C1 segment of cervical spinal cord (tissue), 14 donors: ENCODE measurements at regions not wholly inside any gene's neighbourhood (a gene's known extent, or its start where the extent isn't known, plus 50 kb on each side); places are given as distances from the start of the nearest gene placed in this dataset.
"Not testable (repeated sequence)": the region's sequence is repeated elsewhere in the genome, so short reads cannot be mapped to it uniquely, and the experiment has no call there.

Source experiments
- DNase-seq, 14 donors: peaks; one replicate each; lab custom pipeline; 2025; lab: John Stamatoyannopoulos, UW

- DNase-seq: no peak
Observed at GRCh38 chr1:71345491-71345890, 264.7 kb upstream of the ZRANB2 start.

- DNase-seq: no peak
Observed at GRCh38 chr1:71343686-71344416, 263.0 kb upstream of the ZRANB2 start.

- DNase-seq: no peak
Observed at GRCh38 chr1:71339238-71339637, 258.4 kb upstream of the ZRANB2 start.

- no peak for DNase-seq
Observed at GRCh38 chr1:71330991-71331390, 250.2 kb upstream of the ZRANB2 start.

- no peak for DNase-seq
Observed at GRCh38 chr1:71324671-71325267, 243.9 kb upstream of the ZRANB2 start.

GRCh38 chr1:71312545-71312944 is 231.7 kb upstream of the ZRANB2 start:
- no peak for DNase-seq

GRCh38 chr1:71311376-71311775 is 230.5 kb upstream of the ZRANB2 start:
- DNase-seq: no peak

- DNase-seq: no peak
Observed at GRCh38 chr1:71307451-71307850, 226.6 kb upstream of the ZRANB2 start.

GRCh38 chr1:71304125-71304524 is 223.3 kb upstream of the ZRANB2 start:
- DNase-seq: no peak

- no peak for DNase-seq
Observed at GRCh38 chr1:71303617-71304041, 222.8 kb upstream of the ZRANB2 start.

GRCh38 chr1:71298633-71299032 is 217.8 kb upstream of the ZRANB2 start:
- no peak for DNase-seq

- no peak for DNase-seq
Observed at GRCh38 chr1:71296551-71297134, 215.8 kb upstream of the ZRANB2 start.

GRCh38 chr1:71295350-71295749 is 214.5 kb upstream of the ZRANB2 start:
- DNase-seq: no peak

- DNase-seq: no peak
Observed at GRCh38 chr1:71294178-71294577, 213.3 kb upstream of the ZRANB2 start.

- DNase-seq: no peak
Observed at GRCh38 chr1:71292203-71292602, 211.4 kb upstream of the ZRANB2 start.

GRCh38 chr1:71290506-71291237 is 209.8 kb upstream of the ZRANB2 start:
- DNase-seq: not testable (repeated sequence)

- no peak for DNase-seq
Observed at GRCh38 chr1:71285529-71285928, 204.7 kb upstream of the ZRANB2 start.

GRCh38 chr1:71276466-71276865 is 195.6 kb upstream of the ZRANB2 start:
- DNase-seq: no peak

- DNase-seq: no peak
Observed at GRCh38 chr1:71273334-71273733, 192.5 kb upstream of the ZRANB2 start.

- DNase-seq: no peak
Observed at GRCh38 chr1:71270394-71270915, 189.6 kb upstream of the ZRANB2 start.

- DNase-seq: no peak
Observed at GRCh38 chr1:71269818-71270217, 189.0 kb upstream of the ZRANB2 start.

GRCh38 chr1:71269179-71269578 is 188.3 kb upstream of the ZRANB2 start:
- DNase-seq: no peak
